Keratinocyte (primary cell): ENCODE measurements at regions not wholly inside any gene's neighbourhood (a gene's known extent, or its start where the extent isn't known, plus 50 kb on each side); places are given as distances from the start of the nearest gene placed in this dataset.

Experiments
- DNase-seq: peaks from one replicate; pipeline ENCODE4 v3.0.0-alpha.2; 2011; ENCODE audit warnings: low read depth, missing footprints, low spot score
- FAIRE-seq: peaks from 2 replicates; lab custom pipeline; 2011; peaks lifted over from hg19 to GRCh38; lab: Jason Lieb, UNC
- H2AFZ ChIP-seq: 2 replicates; pipeline ENCODE4 v1.6.0; 2012; ENCODE audit warnings: low read length, control low read depth, inconsistent platforms; ENCODE audit not compliant: control insufficient read depth
- H3K27ac ChIP-seq: 2 replicates; pipeline ENCODE4 v1.5.1; 2011; ENCODE audit warnings: low read length; ENCODE audit not compliant: control insufficient read depth, insufficient read depth
- H3K27me3 ChIP-seq: 3 replicates; pipeline ENCODE4 v1.6.0; 2011; ENCODE audit warnings: low read length; ENCODE audit not compliant: control insufficient read depth, insufficient read depth; ENCODE audit errors: extremely low read depth
- H3K36me3 ChIP-seq, 2 experiments: 2 replicates in 1 of 2; 3 replicates in 1 of 2; pipeline ENCODE4 v1.5.1; 2011; ENCODE audit warnings: low read length in 2 of 2, mild to moderate bottlenecking in 1 of 2; ENCODE audit not compliant: control insufficient read depth in 2 of 2, insufficient read depth in 2 of 2; ENCODE audit errors: extremely low read depth in 1 of 2
- H3K4me1 ChIP-seq: 3 replicates; pipeline ENCODE4 v1.5.1; 2011; ENCODE audit warnings: low read length; ENCODE audit not compliant: control insufficient read depth, insufficient read depth; ENCODE audit errors: extremely low read depth
- H3K4me2 ChIP-seq: 3 replicates; pipeline ENCODE4 v1.6.0; 2011; ENCODE audit warnings: low read depth, low read length; ENCODE audit not compliant: control insufficient read depth, insufficient read depth; ENCODE audit errors: extremely low read depth
- H3K4me3 ChIP-seq, 3 experiments: fragments of 200-600 bp in 1 of 3; sonication (generic) in 1 of 3; 2 replicates in 2 of 3; 3 replicates in 1 of 3; pipeline ENCODE4 v1.5.1; 2011 to 2016; ENCODE audit warnings: low read length in 3 of 3, mild to moderate bottlenecking in 3 of 3, control low read depth in 2 of 3, inconsistent platforms in 1 of 3, low read depth in 1 of 3, mixed read lengths in 1 of 3, mixed run types in 1 of 3, moderate library complexity in 1 of 3; ENCODE audit not compliant: control insufficient read depth in 2 of 3, insufficient read depth in 2 of 3; ENCODE audit errors: extremely low read depth in 1 of 3
- H3K79me2 ChIP-seq: 2 replicates; pipeline ENCODE4 v1.6.0; 2012; ENCODE audit warnings: low read length; ENCODE audit not compliant: control insufficient read depth, insufficient read depth
- H3K9ac ChIP-seq: 3 replicates; pipeline ENCODE4 v1.6.0; 2011; ENCODE audit warnings: low read length; ENCODE audit not compliant: control insufficient read depth, insufficient read depth; ENCODE audit errors: extremely low read depth
- H3K9me1 ChIP-seq: 3 replicates; pipeline ENCODE4 v1.6.0; 2011; ENCODE audit warnings: low read length; ENCODE audit not compliant: control insufficient read depth, insufficient read depth; ENCODE audit errors: extremely low read depth
- H3K9me3 ChIP-seq: 2 replicates; pipeline ENCODE4 v1.5.1; 2012; ENCODE audit warnings: low read depth, low read length; ENCODE audit not compliant: control insufficient read depth
- H4K20me1 ChIP-seq: 3 replicates; pipeline ENCODE4 v1.6.0; 2011; ENCODE audit warnings: low read length; ENCODE audit not compliant: control insufficient read depth, insufficient read depth; ENCODE audit errors: extremely low read depth
- CTCF ChIP-seq, 3 experiments: IDR thresholded peaks in 1 of 3; conservative IDR thresholded peaks in 1 of 3; optimal IDR thresholded peaks in 1 of 3; 2 replicates in 2 of 3; 3 replicates in 1 of 3; pipeline versions ENCODE3 to v1.5.1; 2011; ENCODE audit warnings: low read length in 3 of 3, mild to moderate bottlenecking in 3 of 3, moderate library complexity in 2 of 3, control low read depth in 1 of 3, inconsistent platforms in 1 of 3; ENCODE audit not compliant: insufficient read depth in 2 of 3; ENCODE audit errors: extremely low read depth in 1 of 3
- EZH2 ChIP-seq: IDR thresholded peaks from one replicate; pipeline ENCODE4 v1.6.1; 2012; ENCODE audit warnings: inconsistent platforms, mild to moderate bottlenecking, low read length, moderate library complexity
- dilution Hi-C: fragments of 300-500 bp; cut with MboI; formaldehyde crosslinking; loops from one replicate; pipeline ENCODE4 v1.7.0; 2020; ENCODE audit warnings: low sequenced_read_pairs; ENCODE audit not compliant: extremely low pct_ligation_motif_present

- H3K4me1 ChIP-seq: no peaks in the 10 kb centered on the region
- DNase-seq (no peak), FAIRE-seq (no peak)
- no peak overlapping the region for H2AFZ ChIP-seq
- H3K9me1 ChIP-seq: no peaks in the 10 kb centered on the region
- H3K9me3 ChIP-seq: no peaks in the 10 kb centered on the region
- no peak for TF ChIP-seq CTCF (optimal IDR thresholded peaks at IDR 0.05 in 1 of 3, IDR thresholded peaks at IDR 0.05 in 1 of 3, conservative IDR thresholded peaks at IDR 0.05 in 1 of 3; ENCODE audit: extremely low read depth in 1 of 3, insufficient read depth in 2 of 3, low read length in 3 of 3)
- no peak for TF ChIP-seq EZH2
- H3K9ac ChIP-seq: no peak overlapping the region
- H4K20me1 ChIP-seq: no peaks in the 10 kb centered on the region
- no peak overlapping the region for H3K4me2 ChIP-seq
- no peaks in the 10 kb centered on the region for H3K36me3 ChIP-seq
- no peaks in the 10 kb centered on the region for H3K27me3 ChIP-seq
- H3K4me3 ChIP-seq: no peak overlapping the region
- H3K27ac ChIP-seq: no peak overlapping the region
- H3K79me2 ChIP-seq: no peaks in the 10 kb centered on the region
- dilution Hi-C loops: no loop called here
These were observed 179.9 kb downstream of the ST8SIA4 start for GRCh38 chr5:100723229-100723628.

GRCh38 chr5:100726116-100726515 is 177.0 kb downstream of the ST8SIA4 start:
- H2AFZ ChIP-seq: no peak overlapping the region
- H3K9ac ChIP-seq: no peak overlapping the region
- H4K20me1 ChIP-seq: no peaks in the 10 kb centered on the region
- no peaks in the 10 kb centered on the region for H3K9me1 ChIP-seq
- DNase-seq: no peak
- no peaks in the 10 kb centered on the region for H3K9me3 ChIP-seq
- H3K79me2 ChIP-seq: no peaks in the 10 kb centered on the region
- H3K27ac ChIP-seq: no peak overlapping the region
- dilution Hi-C loops: no loop called here
- TF ChIP-seq EZH2: no peak
- TF ChIP-seq CTCF (optimal IDR thresholded peaks at IDR 0.05 in 1 of 3, IDR thresholded peaks at IDR 0.05 in 1 of 3, conservative IDR thresholded peaks at IDR 0.05 in 1 of 3; ENCODE audit: extremely low read depth in 1 of 3, insufficient read depth in 2 of 3, low read length in 3 of 3): no peak
- no peaks in the 10 kb centered on the region for H3K27me3 ChIP-seq
- H3K4me2 ChIP-seq: no peak overlapping the region
- H3K4me3 ChIP-seq: no peak overlapping the region
- no peaks in the 10 kb centered on the region for H3K36me3 ChIP-seq
- FAIRE-seq: no peak
- no peaks in the 10 kb centered on the region for H3K4me1 ChIP-seq
